SK-MEL-5 (cell line): ENCODE measurements at regions not wholly inside any gene's neighbourhood (a gene's known extent, or its start where the extent isn't known, plus 50 kb on each side); places are given as distances from the start of the nearest gene placed in this dataset.
A peak's percentile ranks its signal among the peaks of the same experiment; 100 is the strongest.
"Not testable (repeated sequence)": the region's sequence is repeated elsewhere in the genome, so short reads cannot be mapped to it uniquely, and the experiment has no call there.

Source experiments
- DNase-seq: peaks from one replicate; pipeline ENCODE4 v3.0.0-alpha.2; 2016; ENCODE audit warnings: low read depth, low spot score
- in situ Hi-C: cut with HindIII; loops from 2 replicates; pipeline ENCODE4 v1.10.0; 2016; ENCODE audit warnings: low sequenced_read_pairs, high pct_unique_total_duplicates, low pct_unique_long_range_greater_than_20kb

DNA sequence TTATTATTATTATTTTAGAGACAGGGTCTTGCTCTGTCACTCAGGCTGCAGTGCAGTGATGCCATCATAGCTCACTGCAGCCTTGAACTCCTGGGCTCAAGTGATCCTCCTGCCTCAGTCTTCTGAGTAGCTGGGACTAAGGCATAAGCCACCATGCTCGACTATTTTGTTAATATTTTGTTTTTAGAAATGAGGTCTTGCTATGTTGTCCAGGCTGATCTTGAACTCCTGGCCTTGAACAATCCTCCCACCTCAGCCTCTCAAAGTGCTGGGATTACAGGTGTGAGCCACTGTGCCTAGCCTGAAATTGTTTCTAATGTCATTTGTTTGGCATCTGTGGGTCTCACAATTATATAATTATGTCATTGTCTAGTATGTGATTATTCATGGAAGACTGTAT, 92.4 kb downstream of the LYZL2 start:
- DNase-seq, in situ Hi-C loops: not testable (repeated sequence)

GRCh38 chr10:30536578-30536977, 93.0 kb downstream of the LYZL2 start:
- in situ Hi-C loops = no loop called here
- no peak for DNase-seq

GRCh38 chr10:30535677-30536076, 93.9 kb downstream of the LYZL2 start:
- in situ Hi-C loops = no loop called here
- DNase-seq = no peak

DNA sequence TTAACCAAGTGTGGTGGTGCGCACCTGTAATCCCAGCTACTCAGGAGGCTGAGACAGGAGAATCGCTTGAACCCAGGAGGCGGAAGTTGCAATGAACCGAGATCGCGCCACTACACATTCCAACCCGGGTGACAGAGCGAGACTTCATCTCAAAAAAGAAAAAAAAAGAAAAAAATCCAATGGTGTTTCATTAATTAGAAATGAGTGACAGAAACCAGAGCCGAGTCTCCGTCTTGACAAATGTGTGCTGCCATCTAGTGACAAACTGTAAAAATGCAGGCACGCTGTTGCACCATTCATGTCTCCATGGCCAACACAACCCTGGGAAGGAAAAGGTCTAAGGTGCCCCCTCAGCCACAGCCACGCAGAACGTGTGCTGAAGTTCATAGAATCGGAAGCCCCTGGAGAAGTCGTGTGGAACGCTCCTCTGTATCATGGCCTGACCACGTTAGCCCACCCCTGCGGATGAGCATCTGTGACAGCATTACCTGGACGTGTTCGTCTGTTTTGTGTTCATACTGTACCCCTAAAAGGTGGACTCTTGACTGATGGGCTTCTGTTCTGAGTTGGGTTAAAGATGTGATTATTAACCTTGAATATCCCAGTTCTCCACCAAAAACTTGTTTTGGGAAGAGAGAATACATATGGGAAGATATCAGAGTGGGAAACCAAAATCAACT, 94.9 kb downstream of the LYZL2 start:
- peak; percentile 60 for DNase-seq
- in situ Hi-C loops = no loop called here

GRCh38 chr10:30531751-30532530, 97.6 kb downstream of the LYZL2 start:
- DNase-seq = no peak
- in situ Hi-C loops = no loop called here

- DNase-seq = no peak
Measured at GRCh38 chr10:30529373-30529998, 95.5 kb downstream of the MAP3K8 start.

DNA sequence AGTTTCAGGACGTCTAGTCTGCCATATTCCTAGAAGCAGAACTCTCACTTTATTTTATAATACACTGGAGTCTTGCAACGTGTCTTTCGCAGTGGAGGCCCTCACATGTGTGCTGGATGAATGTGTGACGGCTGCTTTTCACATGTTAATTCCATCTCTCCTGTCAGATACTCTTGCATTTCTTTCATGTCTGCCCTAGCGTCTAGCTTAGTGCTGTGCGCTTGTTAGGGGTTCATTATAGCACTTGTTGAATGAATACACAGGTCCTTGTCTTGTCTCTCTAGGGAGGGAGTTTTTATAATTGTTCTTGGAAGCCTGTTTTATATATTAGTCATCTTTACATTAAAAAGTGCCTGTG, 94.4 kb downstream of the MAP3K8 start:
- DNase-seq = no peak
- in situ Hi-C loops = no loop called here

More at GRCh38 chr10:30529373-30529998, 95.5 kb downstream of the MAP3K8 start:
- in situ Hi-C loops = no loop called here

- DNase-seq = no peak
Measured at GRCh38 chr10:30527623-30528428, 93.8 kb downstream of the MAP3K8 start.

GRCh38 chr10:30522661-30523078, 88.7 kb downstream of the MAP3K8 start:
- in situ Hi-C loops = not testable (repeated sequence)
- peak; percentile 10 for DNase-seq

More at GRCh38 chr10:30527623-30528428, 93.8 kb downstream of the MAP3K8 start:
- in situ Hi-C loops = no loop called here

- in situ Hi-C loops = no loop called here
- DNase-seq = no peak
Measured at GRCh38 chr10:30518907-30519306, 84.9 kb downstream of the MAP3K8 start.
